WTC11 (cell line): ENCODE measurements at regions not wholly inside any gene's neighbourhood (a gene's known extent, or its start where the extent isn't known, plus 50 kb on each side); places are given as distances from the start of the nearest gene placed in this dataset.

ENCODE experiments used
- CTCF ChIP-seq: fragments of 200-600 bp; IDR thresholded peaks from 2 replicates; pipeline ENCODE4 v1.8.0; 2022; ENCODE audit warnings: antibody characterized with exemption
- JUN ChIP-seq: sonication (generic); formaldehyde crosslinking; IDR thresholded peaks from 2 replicates; pipeline ENCODE4 v1.8.0; 2023; ENCODE audit warnings: mild to moderate bottlenecking, missing genetic modification reagents
- NFYB ChIP-seq: sonication (generic); formaldehyde crosslinking; conservative IDR thresholded peaks from 2 replicates; pipeline ENCODE4 v1.8.0; 2022; ENCODE audit warnings: low read depth, missing genetic modification reagents
- NR1H2 ChIP-seq: sonication (generic); formaldehyde crosslinking; IDR thresholded peaks from 2 replicates; pipeline ENCODE4 v1.9.0; 2021; ENCODE audit warnings: mild to moderate bottlenecking, moderate library complexity, missing genetic modification reagents
- NR2C2 ChIP-seq: sonication (generic); formaldehyde crosslinking; IDR thresholded peaks from 2 replicates; pipeline ENCODE4 v1.8.0; 2022; ENCODE audit warnings: mild to moderate bottlenecking, missing genetic modification reagents

- no peak for TF ChIP-seq JUN
- TF ChIP-seq NR1H2, result no peak
- TF ChIP-seq NFYB (CRISPR knock-in tag), result no peak
- no peak for TF ChIP-seq CTCF
- no peak for TF ChIP-seq NR2C2
Observed at GRCh38 chrX:40504801-40505605, 75.8 kb upstream of the ATP6AP2 start.
